Transverse colon (tissue), 3 donors: ENCODE measurements at regions not wholly inside any gene's neighbourhood (a gene's known extent, or its start where the extent isn't known, plus 50 kb on each side); places are given as distances from the start of the nearest gene placed in this dataset.

Experiments
- CTCF ChIP-seq, 5 experiments: fragments of 200-600 bp in 3 of 5; fragments of 450-650 bp in 2 of 5; sonication (generic) in 3 of 5; IDR thresholded peaks; 1 replicate in 2 of 5; 2 replicates in 3 of 5; pipeline ENCODE4 v1.5.1; 2016 to 2017; ENCODE audit warnings: antibody characterized with exemption in 5 of 5, inconsistent platforms in 3 of 5, mild to moderate bottlenecking in 2 of 5, moderate library complexity in 1 of 5
- EP300 ChIP-seq: sonication (generic); formaldehyde crosslinking; IDR thresholded peaks from one replicate; pipeline ENCODE4 v1.6.1; 2017; ENCODE audit warnings: antibody characterized with exemption, low read depth
- POLR2A ChIP-seq: fragments of 450-650 bp; IDR thresholded peaks from one replicate; pipeline ENCODE4 v1.6.1; 2016; ENCODE audit warnings: antibody characterized with exemption, mild to moderate bottlenecking, moderate library complexity

GRCh38 chr4:135124196-135124595, 922.6 kb upstream of the PABPC4L start:
- no peak for TF ChIP-seq POLR2A
- no peak for TF ChIP-seq CTCF (IDR thresholded peaks at IDR 0.05)
- no peak for TF ChIP-seq EP300
